Common myeloid progenitor, CD34-positive (primary cell): ENCODE measurements at regions not wholly inside any gene's neighbourhood (a gene's known extent, or its start where the extent isn't known, plus 50 kb on each side); places are given as distances from the start of the nearest gene placed in this dataset.
A peak's percentile ranks its signal among the peaks of the same experiment; 100 is the strongest.
"Not testable (repeated sequence)": the region's sequence is repeated elsewhere in the genome, so short reads cannot be mapped to it uniquely, and the experiment has no call there.

Experiments
- CTCF ChIA-PET: fragments of 350-600 bp; sonication (Branson Sonifier 250); formaldehyde crosslinking; loops from one replicate; lab custom pipeline; 2021; ENCODE audit warnings: antibody characterized with exemption; lab: Charles Lee
- POLR2A ChIA-PET: fragments of 350-600 bp; sonication (Branson Sonifier 250); formaldehyde crosslinking; loops from one replicate; lab custom pipeline; 2021; ENCODE audit warnings: antibody characterized with exemption; lab: Charles Lee
- DNase-seq, 3 donors: peaks; one replicate each; pipeline versions ENCODE4 v3.0.0 to v3.0.0-alpha.2; 2013
- H3K27ac ChIP-seq, 2 experiments: 1 replicate in 1 of 2; 2 replicates in 1 of 2; pipeline ENCODE4 v1.7.0; 2013; ENCODE audit warnings: inconsistent platforms in 2 of 2, low read length in 2 of 2, mild to moderate bottlenecking in 2 of 2, low read depth in 1 of 2, moderate library complexity in 1 of 2; ENCODE audit not compliant: severe bottlenecking in 2 of 2, insufficient read depth in 1 of 2, poor library complexity in 1 of 2
- H3K27me3 ChIP-seq, 5 experiments: replicated peaks in 2 of 5; 1 replicate in 3 of 5; 2 replicates in 2 of 5; pipeline versions ENCODE4 v1.6.1 to v1.7.0; 2013; ENCODE audit warnings: low read length in 4 of 5, mild to moderate bottlenecking in 2 of 5, moderate library complexity in 2 of 5, inconsistent platforms in 1 of 5; ENCODE audit not compliant: insufficient read depth in 5 of 5, control insufficient read depth in 4 of 5
- H3K36me3 ChIP-seq, 4 experiments: 1 replicate in 2 of 4; 2 replicates in 2 of 4; pipeline versions ENCODE4 v1.6.1 to v1.7.0; 2013; ENCODE audit warnings: low read length in 3 of 4, control low read depth in 1 of 4, mild to moderate bottlenecking in 1 of 4; ENCODE audit not compliant: control insufficient read depth in 4 of 4, insufficient read depth in 4 of 4
- H3K4me1 ChIP-seq, 4 experiments: 1 replicate in 3 of 4; 2 replicates in 1 of 4; pipeline versions ENCODE4 v1.6.1 to v1.7.1; 2013; ENCODE audit warnings: low read length in 3 of 4, mild to moderate bottlenecking in 3 of 4, control low read depth in 1 of 4, inconsistent platforms in 1 of 4, moderate library complexity in 1 of 4; ENCODE audit not compliant: control insufficient read depth in 4 of 4, insufficient read depth in 4 of 4; ENCODE audit errors: control extremely low read depth in 1 of 4
- H3K4me3 ChIP-seq, 7 experiments: 1 replicate in 4 of 7; 2 replicates in 3 of 7; pipeline versions ENCODE4 v1.5.1 to v1.7.0; 2013; ENCODE audit warnings: mild to moderate bottlenecking in 7 of 7, low read length in 6 of 7, moderate library complexity in 6 of 7, inconsistent platforms in 2 of 7, low read depth in 2 of 7, control low read depth in 1 of 7; ENCODE audit not compliant: insufficient read depth in 4 of 7, control insufficient read depth in 1 of 7; ENCODE audit errors: extremely low read depth in 1 of 7
- H3K9me3 ChIP-seq, 5 experiments: 1 replicate in 4 of 5; 2 replicates in 1 of 5; pipeline versions ENCODE4 v1.6.1 to v1.7.1; 2013; ENCODE audit warnings: low read length in 4 of 5, mild to moderate bottlenecking in 2 of 5, inconsistent platforms in 1 of 5, low read depth in 1 of 5, moderate library complexity in 1 of 5; ENCODE audit not compliant: control insufficient read depth in 4 of 5, insufficient read depth in 2 of 5; ENCODE audit errors: control extremely low read depth in 1 of 5
- WGBS: methylation state at CpG from one replicate; pipeline ENCODE4 v1.1.5; 2013; ENCODE audit not compliant: insufficient coverage; 5-methylcytosine and 5-hydroxymethylcytosine counted together

DNA sequence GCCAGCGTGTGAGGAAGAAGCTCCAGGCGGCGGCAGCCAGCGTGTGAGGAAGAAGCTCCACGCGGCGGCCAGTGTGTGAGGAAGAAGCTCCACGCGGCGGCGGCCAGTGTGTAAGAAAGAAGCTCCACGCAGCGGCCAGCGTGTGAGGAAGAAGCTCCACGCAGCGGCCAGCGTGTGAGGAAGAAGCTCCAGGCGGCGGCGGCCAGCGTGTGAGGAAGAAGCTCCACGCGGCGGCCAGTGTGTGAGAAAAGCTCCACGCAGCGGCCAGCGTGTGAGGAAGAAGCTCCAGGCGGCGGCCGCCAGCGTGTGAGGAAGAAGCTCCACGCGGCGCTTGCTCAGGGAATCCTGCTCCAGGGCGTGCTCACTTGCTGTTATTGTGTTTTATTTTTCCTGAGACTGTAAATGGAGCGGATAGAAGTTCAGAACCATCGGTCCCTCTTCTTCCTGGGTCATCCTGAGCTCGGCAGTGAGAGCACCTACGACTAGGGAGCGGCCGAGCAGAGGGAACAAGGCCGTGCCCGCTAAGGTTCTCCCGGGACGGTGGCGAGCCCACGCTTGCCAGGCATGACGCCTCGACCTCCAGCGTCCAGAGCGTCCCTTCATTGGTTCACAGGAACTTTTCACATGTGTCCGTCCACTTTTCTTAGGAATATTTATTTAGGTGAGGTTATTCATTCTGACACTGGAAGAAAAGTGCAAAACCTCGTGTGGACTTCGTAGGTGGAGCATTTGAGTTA lies 94.2 kb downstream of the TMEM18 start:
- Histone ChIP-seq H3K4me1 (peaks cover 0 to 12% (median 4%) of the 10 kb centered on the region in 4 experiments), H3K4me3 (no peak overlapping the region), H3K9me3 (peaks cover 0 to 2% (median 0%) of the 10 kb centered on the region in 5 experiments), H3K27me3 (no peaks in the 10 kb centered on the region), H3K27ac (no peak overlapping the region), H3K36me3 (no peaks in the 10 kb centered on the region)
- WGBS = 92% methylated on average over 48 of the region's 54 CpGs
- no peak for DNase-seq
- CTCF ChIA-PET = interaction anchor here (0.6 kb wide), 1 partner anchor 41 kb away, joined by 4 read pairs; no protein-coding TSS in a partner anchor
- POLR2A ChIA-PET = interaction anchor here (0.6 kb wide), 1 partner anchor 51 kb away, joined by 4 read pairs; no protein-coding TSS in a partner anchor

DNA sequence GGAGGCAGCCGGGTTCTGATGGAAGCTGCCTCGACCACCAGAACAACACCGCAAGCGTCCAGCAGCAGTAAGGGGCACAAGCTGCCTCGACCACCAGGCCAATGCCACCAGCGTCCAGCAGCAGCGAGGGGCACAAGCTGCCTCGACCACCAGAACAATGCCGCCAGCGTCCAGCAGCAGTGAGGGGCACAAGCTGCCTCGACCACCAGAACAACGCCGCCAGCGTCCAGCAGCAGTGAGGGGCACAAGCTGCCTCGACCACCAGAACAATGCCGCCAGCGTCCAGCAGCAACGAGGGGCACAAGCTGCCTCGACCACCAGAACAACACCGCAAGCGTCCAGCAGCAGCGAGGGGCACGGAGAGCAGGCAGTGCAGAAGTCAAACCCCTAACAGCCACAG lies 94.9 kb downstream of the TMEM18 start:
- H3K9me3 ChIP-seq, DNase-seq, CTCF ChIA-PET, H3K27ac ChIP-seq, H3K4me3 ChIP-seq, H3K36me3 ChIP-seq, H3K27me3 ChIP-seq: not testable (repeated sequence)
- POLR2A ChIA-PET = interaction anchor here (0.6 kb wide), 1 partner anchor 50 kb away, joined by 4 read pairs; no protein-coding TSS in a partner anchor
- WGBS = 85% methylated on average over 20 of the region's 23 CpGs
- peaks cover 0 to 12% (median 4%) of the 10 kb centered on the region in 4 experiments for H3K4me1 ChIP-seq

- ChIA-PET CTCF (no interaction called here), POLR2A (no interaction called here)
- DNase-seq = no peak
- Histone ChIP-seq H3K4me1 (peaks cover 0 to 4% (median under 1%) of the 10 kb centered on the region in 4 experiments), H3K4me3 (no peak overlapping the region), H3K27ac (no peak overlapping the region), H3K9me3 (peaks cover 4 to 20% (median 7%) of the 10 kb centered on the region in 5 experiments), H3K36me3 (no peaks in the 10 kb centered on the region), H3K27me3 (no peaks in the 10 kb centered on the region)
- WGBS = 88% methylated on average over 4 of the region's 8 CpGs
Observed at GRCh38 chr2:579961-580360, 97.2 kb downstream of the TMEM18 start.

- no peak overlapping the region for H3K4me3 ChIP-seq
Observed at GRCh38 chr2:579351-579886, 97.8 kb downstream of the TMEM18 start.

DNA sequence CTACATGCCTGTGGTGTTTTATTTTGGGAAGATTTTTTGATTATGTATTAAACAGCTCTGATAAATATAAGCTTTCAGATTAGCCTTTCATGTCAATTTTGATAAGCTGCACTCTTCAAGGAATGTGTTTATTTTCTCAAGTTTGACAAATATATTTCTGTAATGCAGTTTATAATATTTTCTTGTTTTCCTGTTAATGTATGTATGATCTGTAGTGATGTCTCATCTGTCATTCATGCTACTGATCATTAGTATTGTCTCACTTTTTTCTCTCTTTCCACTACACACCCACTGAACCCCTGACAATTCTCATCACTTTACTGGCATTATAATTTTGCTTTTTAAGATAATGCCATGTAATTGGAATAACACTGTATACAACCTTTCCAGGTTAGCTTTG lies 100.9 kb downstream of the TMEM18 start:
- ChIA-PET CTCF (interaction anchor here (1.3 kb wide), 1 partner anchor 9 kb away, joined by 5 read pairs; no protein-coding TSS in a partner anchor), POLR2A (no interaction called here)
- Histone ChIP-seq H3K4me1 (no peaks in the 10 kb centered on the region), H3K27ac (no peak overlapping the region), H3K4me3 (no peak overlapping the region), H3K9me3 (peaks cover 4 to 23% (median 7%) of the 10 kb centered on the region in 5 experiments), H3K36me3 (no peaks in the 10 kb centered on the region), H3K27me3 (no peaks in the 10 kb centered on the region)
- peak in 1 of 3 donors; percentile 5 for DNase-seq

More at GRCh38 chr2:579351-579886, 97.8 kb downstream of the TMEM18 start:
- H3K4me1 ChIP-seq = no peaks in the 10 kb centered on the region
- peaks cover 4 to 20% (median 7%) of the 10 kb centered on the region in 5 experiments for H3K9me3 ChIP-seq
- no peaks in the 10 kb centered on the region for H3K27me3 ChIP-seq
- POLR2A ChIA-PET = no interaction called here
- DNase-seq = no peak
- no peak overlapping the region for H3K27ac ChIP-seq
- no peaks in the 10 kb centered on the region for H3K36me3 ChIP-seq
- CTCF ChIA-PET = interaction anchor here (1.2 kb wide), 1 partner anchor 33 kb away, joined by 3 read pairs; no protein-coding TSS in a partner anchor
- WGBS = 90% methylated on average over 5 of the region's 9 CpGs

DNA sequence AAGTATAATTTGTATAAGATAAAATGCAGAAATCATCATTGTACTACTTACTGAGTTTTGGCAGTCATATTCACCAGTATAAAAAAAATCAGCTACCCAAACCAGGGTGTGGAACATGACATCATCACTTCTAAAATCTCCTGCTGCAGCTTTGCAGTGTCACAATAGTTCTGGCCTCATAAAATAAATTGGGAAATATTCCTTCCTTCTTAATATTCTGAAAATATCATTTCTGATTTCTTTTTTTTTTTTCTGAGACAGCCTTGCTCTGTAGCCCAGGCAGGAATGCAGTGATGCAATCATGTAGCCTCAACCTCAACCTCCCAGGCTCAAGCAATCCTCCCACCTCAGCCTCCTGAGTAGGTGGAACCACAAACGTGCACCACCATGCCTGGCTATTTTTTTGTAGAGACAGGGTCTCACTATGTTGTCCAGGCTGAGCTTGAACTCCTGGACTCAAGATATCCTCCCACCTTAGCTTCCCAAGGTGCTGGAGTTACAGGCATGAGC lies 101.4 kb downstream of the TMEM18 start:
- CTCF ChIA-PET = interaction anchor here (1.3 kb wide), 1 partner anchor 9 kb away, joined by 5 read pairs; no protein-coding TSS in a partner anchor
- peaks cover 4 to 23% (median 7%) of the 10 kb centered on the region in 5 experiments for H3K9me3 ChIP-seq
- no peak overlapping the region for H3K27ac ChIP-seq
- no peaks in the 10 kb centered on the region for H3K4me1 ChIP-seq
- no peak overlapping the region for H3K4me3 ChIP-seq
- H3K27me3 ChIP-seq = no peaks in the 10 kb centered on the region
- POLR2A ChIA-PET = no interaction called here
- WGBS = 80% methylated on average over 1 of the region's 1 CpG
- no peak for DNase-seq
- no peaks in the 10 kb centered on the region for H3K36me3 ChIP-seq
